ENCODE measurements at regions not wholly inside any gene's neighbourhood (a gene's known extent, or its start where the extent isn't known, plus 50 kb on each side); places are given as distances from the start of the nearest gene placed in this dataset.

DNA sequence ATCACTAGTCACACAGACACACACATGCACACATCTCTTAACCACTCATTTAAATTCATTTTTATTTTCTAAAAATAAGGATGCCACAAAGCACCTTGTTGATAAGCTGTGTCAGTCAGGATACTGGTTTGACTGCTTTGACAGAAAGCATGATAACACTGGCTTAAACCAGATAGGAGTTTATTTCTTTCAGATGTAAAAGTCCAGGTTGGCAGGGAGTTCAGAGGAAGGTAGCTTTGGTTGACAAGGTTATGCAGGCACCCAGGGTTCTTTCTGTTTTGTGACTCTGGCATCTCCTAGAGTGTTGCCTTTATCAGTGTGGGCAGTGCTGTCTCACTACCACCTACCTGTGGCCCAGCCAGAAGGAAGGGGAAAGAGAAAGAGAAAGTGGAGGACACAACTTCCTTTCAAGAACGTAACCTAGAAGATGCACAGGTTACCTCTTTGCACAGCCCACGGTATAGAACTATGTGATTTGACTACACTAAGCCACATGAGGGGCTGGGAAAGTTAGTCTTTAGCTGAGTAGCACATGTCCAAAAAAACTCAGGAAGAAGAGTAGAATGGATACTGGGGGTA is 334.7 kb downstream of the OSTF1 start:
- TF ChIP-seq, protein P1, sequence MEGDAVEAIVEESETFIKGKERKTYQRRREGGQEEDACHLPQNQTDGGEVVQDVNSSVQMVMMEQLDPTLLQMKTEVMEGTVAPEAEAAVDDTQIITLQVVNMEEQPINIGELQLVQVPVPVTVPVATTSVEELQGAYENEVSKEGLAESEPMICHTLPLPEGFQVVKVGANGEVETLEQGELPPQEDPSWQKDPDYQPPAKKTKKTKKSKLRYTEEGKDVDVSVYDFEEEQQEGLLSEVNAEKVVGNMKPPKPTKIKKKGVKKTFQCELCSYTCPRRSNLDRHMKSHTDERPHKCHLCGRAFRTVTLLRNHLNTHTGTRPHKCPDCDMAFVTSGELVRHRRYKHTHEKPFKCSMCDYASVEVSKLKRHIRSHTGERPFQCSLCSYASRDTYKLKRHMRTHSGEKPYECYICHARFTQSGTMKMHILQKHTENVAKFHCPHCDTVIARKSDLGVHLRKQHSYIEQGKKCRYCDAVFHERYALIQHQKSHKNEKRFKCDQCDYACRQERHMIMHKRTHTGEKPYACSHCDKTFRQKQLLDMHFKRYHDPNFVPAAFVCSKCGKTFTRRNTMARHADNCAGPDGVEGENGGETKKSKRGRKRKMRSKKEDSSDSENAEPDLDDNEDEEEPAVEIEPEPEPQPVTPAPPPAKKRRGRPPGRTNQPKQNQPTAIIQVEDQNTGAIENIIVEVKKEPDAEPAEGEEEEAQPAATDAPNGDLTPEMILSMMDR (IDR thresholded peaks at IDR 0.05): no peak
- TF ChIP-seq ZFX (IDR thresholded peaks at IDR 0.05; ENCODE audit: borderline replicate concordance): no peak
